Panc1 (cell line): ENCODE measurements at regions not wholly inside any gene's neighbourhood (a gene's known extent, or its start where the extent isn't known, plus 50 kb on each side); places are given as distances from the start of the nearest gene placed in this dataset.

Experiments
- ATAC-seq: fragments of 200-7000 bp; cut with Tn5 transposase; 2 replicates; pipeline ENCODE4 v1.9.1; 2020; ENCODE audit warnings: mild to moderate bottlenecking, moderate library complexity
- BruUV-seq: library from RNA; stranded (reverse); fragments of 400-500 nt; replicated peaks from 2 replicates; lab custom pipeline; 2021; lab: Mats Ljungman, UMichigan
- CTCF ChIA-PET: fragments of 300-600 bp; sonication (Branson Sonifier 250); formaldehyde crosslinking; loops from one replicate; lab custom pipeline; 2022; ENCODE audit warnings: antibody characterized with exemption; lab: Charles Lee
- POLR2A ChIA-PET: fragments of 300-600 bp; sonication (Branson Sonifier 250); formaldehyde crosslinking; loops from one replicate; lab custom pipeline; 2022; ENCODE audit warnings: antibody characterized with exemption; lab: Charles Lee
- DNase-seq: peaks from one replicate; pipeline ENCODE4 v3.0.0-alpha.2; 2010; ENCODE audit warnings: low read depth, low spot score
- H3K27ac ChIP-seq: 2 replicates; pipeline ENCODE4 v1.5.1; 2011; ENCODE audit warnings: mild to moderate bottlenecking, low read length, inconsistent platforms
- H3K27me3 ChIP-seq: fragments of 200-500 bp; sonication (Bioruptor generic); 2 replicates; pipeline ENCODE4 v1.6.0; 2014; ENCODE audit warnings: low read length, inconsistent platforms; ENCODE audit not compliant: control insufficient read depth, insufficient read depth
- H3K36me3 ChIP-seq: fragments of 200-500 bp; sonication (Bioruptor generic); 2 replicates; pipeline ENCODE4 v1.5.1; 2014; ENCODE audit warnings: inconsistent platforms, mild to moderate bottlenecking, low read length, moderate library complexity; ENCODE audit not compliant: control insufficient read depth, insufficient read depth
- H3K4me1 ChIP-seq: 2 replicates; pipeline ENCODE4 v1.5.1; 2011; ENCODE audit warnings: inconsistent platforms, mild to moderate bottlenecking, low read length, moderate library complexity; ENCODE audit not compliant: control insufficient read depth, insufficient read depth
- H3K4me3 ChIP-seq, 2 experiments: 2 replicates each; pipeline ENCODE4 v1.5.1; 2011 to 2012; ENCODE audit warnings: low read depth in 2 of 2, low read length in 2 of 2, mild to moderate bottlenecking in 2 of 2, inconsistent platforms in 1 of 2, moderate library complexity in 1 of 2
- H3K9me3 ChIP-seq: fragments of 200-500 bp; sonication (Bioruptor generic); 2 replicates; pipeline ENCODE4 v1.5.1; 2014; ENCODE audit warnings: low read depth, mild to moderate bottlenecking, inconsistent platforms, low read length, moderate library complexity; ENCODE audit not compliant: control insufficient read depth, insufficient read depth
- CTCF ChIP-seq: fragments of 450-650 bp; IDR thresholded peaks from 2 replicates; pipeline ENCODE4 v1.5.1; 2017; ENCODE audit warnings: mild to moderate bottlenecking
- POLR2AphosphoS5 ChIP-seq: IDR thresholded peaks from 2 replicates; pipeline ENCODE4 v1.6.1; 2012; ENCODE audit warnings: mild to moderate bottlenecking, low read depth, low read length, moderate library complexity
- REST ChIP-seq, 2 experiments: IDR thresholded peaks; 2 replicates each; pipeline ENCODE4 v1.6.1; 2011 to 2012; ENCODE audit warnings: low read depth in 2 of 2, control low read depth in 1 of 2, low read length in 1 of 2, mild to moderate bottlenecking in 1 of 2, moderate library complexity in 1 of 2; ENCODE audit not compliant: insufficient read depth in 1 of 2
- SIN3A ChIP-seq: IDR thresholded peaks from 2 replicates; pipeline ENCODE4 v1.6.1; 2012; ENCODE audit warnings: low read depth, mild to moderate bottlenecking, low read length, moderate library complexity, borderline replicate concordance; ENCODE audit not compliant: insufficient read depth
- TCF7L2 ChIP-seq: IDR thresholded peaks from 2 replicates; pipeline ENCODE4 v1.6.1; 2011; ENCODE audit warnings: mild to moderate bottlenecking, low read depth, low read length, inconsistent platforms
- in situ Hi-C: cut with HindIII; loops from 2 replicates; pipeline ENCODE4 v1.10.0; 2016; ENCODE audit warnings: low sequenced_read_pairs, low pct_unique_long_range_greater_than_20kb
- intact Hi-C: fragments of 100-400 bp; cut with micrococcal nuclease; formaldehyde crosslinking; loops from one replicate; pipeline ENCODE4 v1.10.0; 2022; ENCODE audit not compliant: unreplicated experiment

DNA sequence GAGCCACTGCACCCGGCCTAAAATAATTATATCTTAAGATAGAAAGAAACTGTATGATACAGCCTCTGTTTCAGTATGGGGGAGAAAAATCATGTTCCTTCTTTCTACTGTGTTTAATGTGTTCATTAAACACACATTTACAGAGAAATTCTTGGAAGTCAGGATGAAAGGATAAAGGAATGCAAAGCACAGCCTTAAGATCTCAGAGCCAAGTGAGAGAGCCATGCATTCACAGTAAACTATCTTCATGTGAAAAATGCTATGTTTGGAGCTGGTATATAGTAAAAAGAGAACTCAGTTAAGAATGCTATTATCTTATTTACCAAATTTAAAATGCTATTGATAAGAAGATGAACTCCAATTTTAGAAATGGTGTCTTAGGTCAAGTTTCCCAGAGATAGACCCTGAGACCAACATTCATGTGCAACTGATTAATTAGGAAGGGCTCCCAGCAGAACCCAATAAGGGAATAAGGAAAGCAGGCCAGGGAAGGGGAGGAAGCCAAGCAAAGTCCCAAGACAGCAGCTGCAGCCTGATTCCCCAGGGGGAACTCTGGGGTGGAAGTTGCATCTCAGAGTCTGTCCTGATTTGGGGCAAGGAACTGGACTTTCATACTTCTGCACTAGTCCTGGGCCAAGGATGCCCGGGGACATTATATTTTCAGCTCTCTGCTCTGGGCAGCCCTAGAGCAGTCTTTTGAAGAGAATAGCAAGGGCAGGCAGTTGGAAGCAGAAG, 130.0 kb upstream of the ZNF648 start:
- DNase-seq (no peak), ATAC-seq (no peak)
- Histone ChIP-seq H3K27ac (no peak overlapping the region), H3K9me3 (no peaks in the 10 kb centered on the region), H3K4me1 (no peaks in the 10 kb centered on the region), H3K4me3 (no peak overlapping the region), H3K27me3 (no peaks in the 10 kb centered on the region), H3K36me3 (no peaks in the 10 kb centered on the region)
- intact Hi-C loops = no loop called here
- no TSS peak for BruUV-seq
- no peak for TF ChIP-seq CTCF
- no peak for TF ChIP-seq POLR2AphosphoS5
- no peak for TF ChIP-seq SIN3A
- TF ChIP-seq TCF7L2 = no peak
- no peak for TF ChIP-seq REST (IDR thresholded peaks at IDR 0.05; ENCODE audit: insufficient read depth in 1 of 2, low read depth in 2 of 2, low read length in 1 of 2)
- CTCF ChIA-PET = no interaction called here
- in situ Hi-C loops = no loop called here
- POLR2A ChIA-PET = no interaction called here

DNA sequence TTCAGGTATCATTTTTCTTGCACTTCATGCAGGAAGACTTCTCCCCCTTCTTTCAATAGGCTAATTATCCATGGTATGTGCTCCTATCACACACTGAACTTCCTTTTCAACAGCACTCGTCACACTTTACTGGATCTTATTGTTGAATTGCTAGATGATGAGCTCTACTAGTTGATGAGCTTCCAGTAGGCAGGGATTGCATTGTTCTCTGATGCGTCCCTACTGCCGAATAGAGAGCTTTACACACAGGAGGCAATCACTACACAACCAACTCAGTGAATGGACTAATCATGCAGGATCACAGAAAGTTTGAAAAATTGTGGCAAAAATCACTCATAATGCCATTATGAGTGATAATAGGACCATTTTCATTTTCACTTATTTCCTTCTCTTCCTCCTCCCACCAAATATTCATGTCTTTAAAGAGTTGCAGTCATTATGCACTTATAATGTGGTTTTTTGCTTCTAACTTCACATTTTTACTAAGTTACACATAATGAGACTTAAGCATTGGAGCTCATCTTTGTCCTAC, 128.1 kb upstream of the ZNF648 start:
- ChIA-PET POLR2A (no interaction called here), CTCF (no interaction called here)
- Histone ChIP-seq H3K9me3 (no peaks in the 10 kb centered on the region), H3K4me3 (no peak overlapping the region), H3K27me3 (no peaks in the 10 kb centered on the region), H3K36me3 (no peaks in the 10 kb centered on the region), H3K27ac (no peak overlapping the region), H3K4me1 (0 out of 2 replicates have a peak, but pooled peaks cover 3% of the 10 kb centered on the region)
- DNase-seq (no peak), ATAC-seq (no peak)
- TF ChIP-seq CTCF (no peak), SIN3A (no peak), POLR2AphosphoS5 (no peak), REST (IDR thresholded peaks at IDR 0.05; ENCODE audit: insufficient read depth in 1 of 2, low read depth in 2 of 2, low read length in 1 of 2) (no peak), TCF7L2 (no peak)
- intact Hi-C loops (no loop called here), in situ Hi-C loops (no loop called here)
- BruUV-seq = no TSS peak
